Activated CD4-positive, alpha-beta T cell treated with anti-CD3 and anti-CD28 coated beads, Interleukin-2, Interleukin-4, amounts not matched to agents 100 ng/mL and 50 ng/mL, durations not matched to agents 16 hours and 8 hours (primary cell): ENCODE measurements at regions not wholly inside any gene's neighbourhood (a gene's known extent, or its start where the extent isn't known, plus 50 kb on each side); places are given as distances from the start of the nearest gene placed in this dataset.

Experiments used
- DNase-seq: peaks from one replicate; pipeline ENCODE4 v3.0.0-alpha.2; 2020; ENCODE audit warnings: low spot score

GRCh38 chr4:18953613-18954012 is 932.1 kb upstream of the LCORL start:
- no peak for DNase-seq

- DNase-seq, result no peak
Observed at GRCh38 chr4:18945464-18945863, 923.9 kb upstream of the LCORL start.

- no peak for DNase-seq
Observed at GRCh38 chr4:18942874-18943273, 921.3 kb upstream of the LCORL start.

GRCh38 chr4:18938343-18939099 is 917.0 kb upstream of the LCORL start:
- DNase-seq, result no peak

- DNase-seq, result no peak
Observed at GRCh38 chr4:18937746-18938145, 916.2 kb upstream of the LCORL start.

- no peak for DNase-seq
Observed at GRCh38 chr4:18937080-18937479, 915.5 kb upstream of the LCORL start.

- DNase-seq, result no peak
Observed at GRCh38 chr4:18935659-18936345, 914.2 kb upstream of the LCORL start.

GRCh38 chr4:18934197-18934596 is 912.6 kb upstream of the LCORL start:
- no peak for DNase-seq

GRCh38 chr4:18932730-18933339 is 911.3 kb upstream of the LCORL start:
- DNase-seq, result no peak

GRCh38 chr4:18931643-18932377 is 910.3 kb upstream of the LCORL start:
- no peak for DNase-seq

- DNase-seq, result no peak
Observed at GRCh38 chr4:18930487-18930886, 908.9 kb upstream of the LCORL start.

GRCh38 chr4:18923496-18924161 is 902.1 kb upstream of the LCORL start:
- no peak for DNase-seq

- DNase-seq, result no peak
Observed at GRCh38 chr4:18917689-18918088, 896.1 kb upstream of the LCORL start.

- no peak for DNase-seq
Observed at GRCh38 chr4:18914182-18914581, 892.6 kb upstream of the LCORL start.

GRCh38 chr4:18894928-18895327 is 873.4 kb upstream of the LCORL start:
- DNase-seq, result no peak

GRCh38 chr4:18882468-18882867 is 860.9 kb upstream of the LCORL start:
- no peak for DNase-seq

- DNase-seq, result no peak
Observed at GRCh38 chr4:18881556-18881955, 860.0 kb upstream of the LCORL start.

- no peak for DNase-seq
Observed at GRCh38 chr4:18880871-18881270, 859.3 kb upstream of the LCORL start.

- no peak for DNase-seq
Observed at GRCh38 chr4:18878561-18878960, 857.0 kb upstream of the LCORL start.

GRCh38 chr4:18869166-18869565 is 847.6 kb upstream of the LCORL start:
- no peak for DNase-seq

- no peak for DNase-seq
Observed at GRCh38 chr4:18860836-18861530, 839.4 kb upstream of the LCORL start.
